ENCODE measurements at regions not wholly inside any gene's neighbourhood (a gene's known extent, or its start where the extent isn't known, plus 50 kb on each side); places are given as distances from the start of the nearest gene placed in this dataset.

GRCh38 chr6:26163427-26164119, 76.3 kb downstream of the HFE start:
- Histone ChIP-seq H3K4me1 (no peaks in the 10 kb centered on the region), H3K27me3 (no peaks in the 10 kb centered on the region), H3K27ac (no peak overlapping the region), H3K36me3 (no peaks in the 10 kb centered on the region), H3K9me3 (replicated peaks) (no peaks in the 10 kb centered on the region), H3K4me3 (no peak overlapping the region)
- DNase-seq: no peak

GRCh38 chr6:26164120-26164505, 76.9 kb downstream of the HFE start:
- H3K27ac ChIP-seq: no peak overlapping the region
- H3K36me3 ChIP-seq: no peaks in the 10 kb centered on the region
- H3K4me3 ChIP-seq: no peak overlapping the region
- no peaks in the 10 kb centered on the region for H3K27me3 ChIP-seq
- no peaks in the 10 kb centered on the region for H3K4me1 ChIP-seq
- no peak for DNase-seq
- no peaks in the 10 kb centered on the region for H3K9me3 ChIP-seq (replicated peaks)

GRCh38 chr6:26165261-26165790, 78.1 kb downstream of the HFE start:
- no peak for DNase-seq

GRCh38 chr6:26170181-26170580, 83.0 kb downstream of the HFE start:
- Histone ChIP-seq H3K4me3 (no peak overlapping the region), H3K36me3 (no peaks in the 10 kb centered on the region), H3K27ac (no peak overlapping the region)

More at GRCh38 chr6:26165261-26165790, 78.1 kb downstream of the HFE start:
- Histone ChIP-seq H3K4me3 (no peak overlapping the region), H3K4me1 (no peaks in the 10 kb centered on the region), H3K27ac (no peak overlapping the region), H3K27me3 (no peaks in the 10 kb centered on the region), H3K9me3 (replicated peaks) (no peaks in the 10 kb centered on the region), H3K36me3 (no peaks in the 10 kb centered on the region)

GRCh38 chr6:26170951-26171841, 84.0 kb downstream of the HFE start:
- peak in 1 of 2 experiments; percentile 6 for DNase-seq
- no peaks in the 10 kb centered on the region for H3K36me3 ChIP-seq
- H3K27me3 ChIP-seq: no peaks in the 10 kb centered on the region
- peak overlapping the region; percentile 67 for H3K4me3 ChIP-seq
- H3K27ac ChIP-seq: no peak overlapping the region; the same call in 1 of the 2 replicates
- H3K9me3 ChIP-seq (replicated peaks): no peaks in the 10 kb centered on the region
- H3K4me1 ChIP-seq: no peaks in the 10 kb centered on the region

More at GRCh38 chr6:26170181-26170580, 83.0 kb downstream of the HFE start:
- Histone ChIP-seq H3K27me3 (no peaks in the 10 kb centered on the region), H3K4me1 (no peaks in the 10 kb centered on the region), H3K9me3 (replicated peaks) (no peaks in the 10 kb centered on the region)
- DNase-seq: no peak

- Histone ChIP-seq H3K27ac (peak overlapping the region; percentile 81), H3K9me3 (replicated peaks) (no peaks in the 10 kb centered on the region), H3K4me1 (no peaks in the 10 kb centered on the region), H3K4me3 (peak overlapping the region; percentile 67), H3K36me3 (no peaks in the 10 kb centered on the region), H3K27me3 (no peaks in the 10 kb centered on the region)
- DNase-seq: peak; percentile 11 to 50
Measured at GRCh38 chr6:26172608-26172968, 85.4 kb downstream of the HFE start.

- Histone ChIP-seq H3K4me1 (no peaks in the 10 kb centered on the region), H3K9me3 (replicated peaks) (no peaks in the 10 kb centered on the region), H3K27ac (no peak overlapping the region), H3K27me3 (no peaks in the 10 kb centered on the region), H3K4me3 (no peak overlapping the region), H3K36me3 (no peaks in the 10 kb centered on the region)
- DNase-seq: no peak
Measured at GRCh38 chr6:26173836-26174145, 86.6 kb downstream of the HFE start.

- H3K27ac ChIP-seq: no peak overlapping the region
- H3K27me3 ChIP-seq: no peaks in the 10 kb centered on the region
- no peak overlapping the region for H3K4me3 ChIP-seq
- no peaks in the 10 kb centered on the region for H3K9me3 ChIP-seq (replicated peaks)
- H3K4me1 ChIP-seq: no peaks in the 10 kb centered on the region
- DNase-seq: no peak
- no peaks in the 10 kb centered on the region for H3K36me3 ChIP-seq
Measured at GRCh38 chr6:26175033-26175427, 87.8 kb downstream of the HFE start.

GRCh38 chr6:26175428-26176181, 88.4 kb downstream of the HFE start:
- peak; percentile 22 to 75 for DNase-seq
- Histone ChIP-seq H3K27me3 (no peaks in the 10 kb centered on the region), H3K4me1 (no peaks in the 10 kb centered on the region), H3K4me3 (no peak overlapping the region), H3K9me3 (replicated peaks) (no peaks in the 10 kb centered on the region), H3K27ac (no peak overlapping the region), H3K36me3 (no peaks in the 10 kb centered on the region)

- DNase-seq: no peak
- H3K4me1 ChIP-seq: no peaks in the 10 kb centered on the region
Measured at GRCh38 chr6:26179675-26180074, 92.4 kb downstream of the HFE start.

GRCh38 chr6:26180346-26180745, 93.1 kb downstream of the HFE start:
- no peak for DNase-seq
- no peaks in the 10 kb centered on the region for H3K9me3 ChIP-seq (replicated peaks)
- H3K36me3 ChIP-seq: no peaks in the 10 kb centered on the region
- H3K4me3 ChIP-seq: no peak overlapping the region
- H3K27me3 ChIP-seq: no peaks in the 10 kb centered on the region
- H3K27ac ChIP-seq: no peak overlapping the region
- H3K4me1 ChIP-seq: no peaks in the 10 kb centered on the region

More at GRCh38 chr6:26179675-26180074, 92.4 kb downstream of the HFE start:
- H3K36me3 ChIP-seq: no peaks in the 10 kb centered on the region
- no peaks in the 10 kb centered on the region for H3K9me3 ChIP-seq (replicated peaks)
- no peak overlapping the region for H3K4me3 ChIP-seq
- H3K27me3 ChIP-seq: no peaks in the 10 kb centered on the region
- no peak overlapping the region for H3K27ac ChIP-seq

GRCh38 chr6:26183237-26183580, 96.0 kb downstream of the HFE start:
- no peaks in the 10 kb centered on the region for H3K9me3 ChIP-seq (replicated peaks)
- H3K27me3 ChIP-seq: no peaks in the 10 kb centered on the region
- DNase-seq: no peak
- H3K27ac ChIP-seq: no peak overlapping the region
- no peaks in the 10 kb centered on the region for H3K4me1 ChIP-seq
- no peak overlapping the region for H3K4me3 ChIP-seq
- no peaks in the 10 kb centered on the region for H3K36me3 ChIP-seq

- H3K36me3 ChIP-seq: no peaks in the 10 kb centered on the region
- H3K4me1 ChIP-seq: no peaks in the 10 kb centered on the region
- no peaks in the 10 kb centered on the region for H3K9me3 ChIP-seq (replicated peaks)
- no peak for DNase-seq
- H3K27ac ChIP-seq: no peak overlapping the region
- H3K27me3 ChIP-seq: no peaks in the 10 kb centered on the region
- H3K4me3 ChIP-seq: no peak overlapping the region
Measured at GRCh38 chr6:26183581-26184366, 96.5 kb downstream of the HFE start.

GRCh38 chr6:26184367-26184891, 97.2 kb downstream of the HFE start:
- Histone ChIP-seq H3K36me3 (no peaks in the 10 kb centered on the region), H3K27ac (no peak overlapping the region), H3K27me3 (no peaks in the 10 kb centered on the region), H3K9me3 (replicated peaks) (no peaks in the 10 kb centered on the region), H3K4me3 (no peak overlapping the region), H3K4me1 (no peaks in the 10 kb centered on the region)
- no peak for DNase-seq
